ENCODE measurements at regions not wholly inside any gene's neighbourhood (a gene's known extent, or its start where the extent isn't known, plus 50 kb on each side); places are given as distances from the start of the nearest gene placed in this dataset.

- no peak for DNase-seq
These were observed 1324.0 kb upstream of the USP15 start for GRCh38 chr12:60935981-60936761.

DNA sequence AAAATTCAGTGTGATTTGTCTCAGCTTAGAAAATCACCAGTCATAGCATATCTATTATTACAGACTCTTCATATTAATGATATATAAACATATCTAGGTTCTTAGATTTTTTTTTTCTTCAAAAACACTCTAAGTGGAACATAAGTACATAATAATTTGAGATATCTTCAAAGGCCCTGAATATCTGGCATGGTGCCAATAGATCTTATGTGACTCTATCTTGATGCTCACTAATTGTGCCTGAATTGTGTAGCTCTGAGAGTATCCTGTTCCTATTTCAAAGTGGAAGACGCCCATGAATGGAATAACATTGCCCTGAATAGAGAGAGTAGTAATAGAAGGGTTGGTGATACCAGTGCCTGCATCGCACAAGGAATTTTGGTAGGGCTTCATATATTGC lies 1312.7 kb upstream of the USP15 start:
- no peak for DNase-seq

- no peak for DNase-seq
These were observed 1293.1 kb upstream of the USP15 start for GRCh38 chr12:60967128-60967527.

DNA sequence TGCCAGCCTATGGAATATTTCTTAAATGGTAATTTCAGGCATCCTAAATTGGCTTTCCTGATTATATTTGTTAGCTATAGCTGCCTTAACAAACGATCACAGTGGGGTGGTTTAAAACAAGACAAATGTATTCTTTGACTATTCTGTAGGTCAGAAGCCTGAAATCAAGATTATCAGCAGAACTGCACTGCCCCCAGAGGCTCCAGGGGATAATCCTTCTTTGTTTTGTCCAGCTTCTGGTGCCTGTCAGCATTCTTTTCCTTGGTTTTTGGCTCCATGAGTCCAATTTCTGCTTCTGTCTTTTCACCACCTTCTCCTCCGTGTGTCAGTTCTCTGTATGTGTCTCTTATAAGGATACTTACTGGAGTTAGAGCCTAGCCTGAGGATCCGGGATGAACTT lies 1282.2 kb upstream of the USP15 start:
- DNase-seq: no peak

DNA sequence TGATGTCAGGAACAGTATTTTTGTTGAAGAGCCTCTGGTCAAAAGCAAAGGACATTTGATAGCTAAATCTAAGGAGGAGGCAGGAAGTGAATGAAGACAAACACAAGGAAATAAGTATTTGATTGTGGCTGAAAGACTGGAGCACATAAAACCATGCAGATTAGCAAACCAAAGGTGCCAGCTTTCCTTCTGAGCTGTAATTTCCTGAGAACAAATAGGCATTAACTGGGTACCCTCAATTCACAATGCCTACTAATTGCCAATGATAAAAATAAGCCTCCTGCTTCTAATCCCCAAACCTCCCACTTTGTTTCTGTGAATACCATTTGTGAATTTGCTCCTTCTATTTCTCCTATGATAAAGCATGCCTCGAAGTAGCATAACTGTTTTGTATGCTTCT lies 1279.6 kb upstream of the USP15 start:
- DNase-seq: no peak

DNA sequence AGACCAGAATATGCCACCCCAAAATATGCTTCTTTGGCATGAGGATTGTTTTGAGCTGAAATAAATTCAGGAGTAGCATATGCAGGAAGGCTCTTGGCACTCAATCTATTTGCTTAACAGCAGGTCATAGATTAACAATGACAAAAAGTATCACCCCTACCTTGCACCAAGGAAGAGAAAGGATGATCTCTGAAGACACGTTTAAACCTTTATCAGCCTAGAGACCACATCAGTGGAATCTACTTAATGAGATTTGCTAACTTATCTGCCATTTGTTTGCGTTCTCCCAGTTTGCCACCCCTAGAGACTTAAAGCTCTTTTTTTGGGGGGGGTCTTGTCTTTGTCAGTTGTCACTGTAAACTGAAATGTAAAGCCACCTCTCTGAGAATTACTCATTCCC lies 1278.7 kb upstream of the USP15 start:
- no peak for DNase-seq

- DNase-seq: no peak
These were observed 1268.1 kb upstream of the USP15 start for GRCh38 chr12:60992087-60992486.

- no peak for DNase-seq
These were observed 1264.9 kb upstream of the USP15 start for GRCh38 chr12:60995256-60995825.

- no peak for DNase-seq
These were observed 1262.3 kb upstream of the USP15 start for GRCh38 chr12:60997869-60998378.

DNA sequence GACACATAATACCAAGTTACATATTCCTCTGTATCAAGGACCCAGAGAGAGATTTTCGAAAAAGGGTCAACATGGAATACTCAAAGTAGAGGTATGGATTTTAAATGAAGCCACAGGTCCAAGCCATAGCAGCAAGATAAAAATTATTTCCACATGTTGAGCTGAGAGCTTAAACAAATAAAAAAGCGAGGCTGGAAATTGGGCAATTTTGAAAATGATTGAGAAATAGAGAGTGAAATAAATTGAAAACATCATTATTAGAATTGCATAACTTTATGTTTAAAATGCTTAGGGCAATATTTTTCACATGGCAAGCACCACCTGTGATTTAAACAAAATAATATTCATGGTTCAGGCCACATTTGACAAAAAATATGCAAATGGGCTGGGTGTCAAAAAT lies 1251.0 kb upstream of the USP15 start:
- no peak for DNase-seq

GRCh38 chr12:61011767-61012423 lies 1248.3 kb upstream of the USP15 start:
- no peak for DNase-seq

DNA sequence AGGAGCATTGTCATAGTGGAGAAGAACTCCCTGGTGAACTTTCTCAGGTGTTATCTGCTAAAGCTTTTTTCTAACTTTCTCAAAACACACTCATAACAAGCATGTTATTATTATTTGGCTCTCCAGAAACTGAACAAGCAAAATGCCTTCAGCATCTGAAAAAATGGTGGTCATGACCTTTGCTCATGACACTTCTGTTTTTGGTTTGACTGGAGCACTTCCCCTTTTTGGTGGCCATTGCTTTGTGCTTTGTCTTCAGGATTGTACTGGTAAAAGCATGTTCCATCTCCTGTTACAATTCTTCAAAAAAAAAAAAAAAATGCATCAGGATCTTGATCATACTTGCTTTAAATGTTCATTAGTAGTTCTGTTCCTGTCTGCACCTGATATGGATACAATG lies 1241.6 kb upstream of the USP15 start:
- DNase-seq: no peak

GRCh38 chr12:61023231-61023630 lies 1237.0 kb upstream of the USP15 start:
- no peak for DNase-seq

DNA sequence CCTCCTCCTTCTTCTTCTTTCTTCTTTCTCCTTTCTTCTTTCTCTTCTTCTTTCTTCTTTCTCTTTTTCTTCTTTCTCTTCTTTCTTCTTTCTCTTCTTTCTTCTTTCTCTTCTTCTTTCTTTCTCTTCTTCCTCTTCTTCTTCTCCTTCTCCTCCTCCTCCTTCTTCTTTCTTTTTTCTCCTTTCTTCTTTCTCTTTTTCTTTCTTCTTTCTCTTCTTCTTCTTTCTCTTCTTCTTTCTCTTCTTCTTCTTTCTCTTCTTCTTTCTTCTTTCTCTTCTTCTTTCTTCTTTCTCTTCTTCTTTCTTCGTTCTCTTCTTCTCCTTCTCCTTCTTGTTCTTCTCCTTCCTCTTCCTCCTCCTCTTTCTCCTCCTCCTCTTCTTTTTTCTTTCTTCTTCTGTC lies 1230.7 kb upstream of the USP15 start:
- DNase-seq: no peak

GRCh38 chr12:61037792-61038191 lies 1222.4 kb upstream of the USP15 start:
- DNase-seq: no peak

DNA sequence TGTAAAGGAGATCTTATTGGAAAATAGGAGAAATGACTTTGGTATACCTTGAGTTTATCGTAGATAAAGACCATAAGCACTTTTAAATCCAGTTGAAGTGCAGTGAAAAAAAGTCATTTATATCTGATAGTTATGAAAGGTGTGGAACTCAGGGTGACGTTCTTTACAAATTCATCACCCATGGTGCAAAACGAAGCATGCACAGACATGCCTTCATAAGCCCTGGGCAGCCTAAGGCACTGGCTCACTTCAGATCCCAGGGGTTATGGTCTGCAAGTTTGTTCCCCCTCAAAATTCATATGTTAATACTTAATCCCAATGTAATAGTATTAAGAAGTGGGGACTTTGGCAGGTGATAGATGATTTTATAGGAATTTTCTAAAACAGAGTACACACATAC lies 1216.4 kb upstream of the USP15 start:
- no peak for DNase-seq

GRCh38 chr12:61044766-61045165 lies 1215.4 kb upstream of the USP15 start:
- no peak for DNase-seq

GRCh38 chr12:61070640-61071414 lies 1189.4 kb upstream of the USP15 start:
- DNase-seq: no peak

DNA sequence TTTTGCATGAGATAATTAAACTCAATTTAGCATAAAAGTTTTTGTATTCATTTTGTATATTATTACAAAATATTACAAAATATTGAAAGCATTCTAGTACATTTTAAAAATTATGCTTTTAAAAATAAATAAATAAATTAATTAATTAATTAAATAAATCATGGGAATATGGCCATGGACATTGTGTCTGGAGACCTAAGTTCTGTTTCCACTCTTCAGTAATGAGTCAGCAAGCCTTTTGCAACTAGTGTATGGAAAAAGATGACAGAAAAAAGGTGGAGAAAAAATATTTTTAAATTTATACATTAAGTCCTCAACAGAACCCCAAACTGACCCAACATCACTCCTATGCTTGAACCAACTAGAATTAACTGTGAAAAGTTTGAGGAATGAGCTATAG lies 1187.5 kb upstream of the USP15 start:
- DNase-seq: no peak

DNA sequence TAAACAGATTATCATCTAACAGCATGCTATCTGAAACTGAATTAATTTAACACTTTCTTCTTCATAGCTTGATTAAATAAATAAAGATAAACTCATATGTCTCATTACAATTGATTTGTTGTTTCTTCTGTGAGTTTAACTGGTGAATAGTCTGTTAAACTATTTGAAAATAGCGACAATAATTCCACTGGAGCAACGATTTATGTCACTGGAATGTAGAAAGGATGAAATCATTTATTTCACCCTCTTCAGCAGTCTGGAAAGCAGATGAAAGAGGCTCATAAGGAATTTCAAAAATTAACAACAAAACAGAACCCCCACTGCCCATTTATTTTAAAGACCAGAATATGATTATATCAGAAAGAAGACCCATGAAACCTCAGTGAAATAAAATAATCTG lies 1165.1 kb upstream of the USP15 start:
- no peak for DNase-seq

DNA sequence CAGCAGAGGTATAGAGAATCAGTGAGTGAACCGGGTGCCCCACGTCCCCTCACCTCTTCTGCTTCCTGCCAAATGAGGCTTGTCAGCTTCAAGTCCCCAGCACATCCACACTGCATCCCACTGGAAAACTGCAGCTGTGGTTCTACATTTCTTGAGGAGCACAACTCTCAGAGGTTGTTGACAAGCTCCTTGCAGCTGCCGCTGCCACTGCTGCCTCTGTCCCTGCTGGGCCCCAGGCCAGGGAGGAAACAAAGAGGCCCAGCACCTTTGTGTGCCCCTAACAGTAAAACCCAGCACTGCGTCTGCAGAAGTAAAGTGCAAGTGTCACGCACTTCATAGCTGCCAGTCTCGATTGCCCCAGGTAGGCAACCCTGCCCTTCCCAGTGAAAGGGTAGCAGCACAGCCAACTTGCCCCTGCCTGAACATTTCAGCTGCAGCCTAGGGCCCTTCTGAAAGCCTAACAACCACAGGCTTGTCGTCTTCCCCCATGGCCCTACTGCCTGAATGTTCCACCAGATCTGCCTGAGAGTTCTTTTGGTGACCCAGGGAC lies 1162.1 kb upstream of the USP15 start:
- no peak for DNase-seq

- DNase-seq: no peak
These were observed 1153.1 kb upstream of the USP15 start for GRCh38 chr12:61107118-61107517.

- DNase-seq: no peak
These were observed 1149.0 kb upstream of the USP15 start for GRCh38 chr12:61111218-61111617.

All from SW 1271 (cell line).